K562 (cell line): ENCODE measurements at regions not wholly inside any gene's neighbourhood (a gene's known extent, or its start where the extent isn't known, plus 50 kb on each side); places are given as distances from the start of the nearest gene placed in this dataset.

ENCODE experiments used
- E4F1 ChIP-seq: fragments of 250-450 bp; sonication (Bioruptor Pico); IDR thresholded peaks from 2 replicates; pipeline ENCODE4 v1.5.0; 2021; ENCODE audit warnings: mild to moderate bottlenecking, borderline replicate concordance
- HBP1 ChIP-seq: fragments of 450-650 bp; formaldehyde crosslinking; IDR thresholded peaks from 2 replicates; pipeline ENCODE4 v1.4.0; 2022; ENCODE audit warnings: missing genetic modification characterization
- JUND ChIP-seq, 2 experiments: IDR thresholded peaks; 2 replicates in 1 of 2; 3 replicates in 1 of 2; pipeline ENCODE4 v1.6.1; 2011; ENCODE audit warnings: borderline replicate concordance in 2 of 2, low read depth in 2 of 2, low read length in 2 of 2, improper control_type of control experiment in 1 of 2, missing biosample characterization in 1 of 2, missing genetic modification characterization in 1 of 2, missing genetic modification reagents in 1 of 2
- ZNF431 ChIP-seq: sonication (generic); formaldehyde crosslinking; IDR thresholded peaks from 2 replicates; pipeline ENCODE4 v1.8.0; 2022; ENCODE audit warnings: mild to moderate bottlenecking, missing genetic modification reagents
- TF ChIP-seq, protein P1 (sequence below), 2 experiments: fragments of 450-650 bp in 1 of 2; sonication (generic) in 1 of 2; formaldehyde crosslinking in 1 of 2; IDR thresholded peaks; 2 replicates each; pipeline versions ENCODE4 v1.7.1 to v1.9.0; 2016 to 2022; ENCODE audit warnings: inconsistent platforms in 1 of 2, mild to moderate bottlenecking in 1 of 2, missing genetic modification reagents in 1 of 2
- TF ChIP-seq, protein P2 (sequence below), 2 experiments: fragments of 200-800 bp in 1 of 2; sonication (Bioruptor generic) in 1 of 2; sonication (generic) in 1 of 2; formaldehyde crosslinking in 1 of 2; IDR thresholded peaks in 1 of 2; conservative IDR thresholded peaks in 1 of 2; 2 replicates each; pipeline versions ENCODE4 v1.5.0 to v1.6.1; 2016 to 2020; ENCODE audit warnings: missing compliant biosample characterization in 1 of 2, missing genetic modification characterization in 1 of 2, missing genetic modification reagents in 1 of 2

GRCh38 chr13:103371271-103371670 lies 305.1 kb upstream of the SLC10A2 start (continued):
- TF ChIP-seq, protein P1, sequence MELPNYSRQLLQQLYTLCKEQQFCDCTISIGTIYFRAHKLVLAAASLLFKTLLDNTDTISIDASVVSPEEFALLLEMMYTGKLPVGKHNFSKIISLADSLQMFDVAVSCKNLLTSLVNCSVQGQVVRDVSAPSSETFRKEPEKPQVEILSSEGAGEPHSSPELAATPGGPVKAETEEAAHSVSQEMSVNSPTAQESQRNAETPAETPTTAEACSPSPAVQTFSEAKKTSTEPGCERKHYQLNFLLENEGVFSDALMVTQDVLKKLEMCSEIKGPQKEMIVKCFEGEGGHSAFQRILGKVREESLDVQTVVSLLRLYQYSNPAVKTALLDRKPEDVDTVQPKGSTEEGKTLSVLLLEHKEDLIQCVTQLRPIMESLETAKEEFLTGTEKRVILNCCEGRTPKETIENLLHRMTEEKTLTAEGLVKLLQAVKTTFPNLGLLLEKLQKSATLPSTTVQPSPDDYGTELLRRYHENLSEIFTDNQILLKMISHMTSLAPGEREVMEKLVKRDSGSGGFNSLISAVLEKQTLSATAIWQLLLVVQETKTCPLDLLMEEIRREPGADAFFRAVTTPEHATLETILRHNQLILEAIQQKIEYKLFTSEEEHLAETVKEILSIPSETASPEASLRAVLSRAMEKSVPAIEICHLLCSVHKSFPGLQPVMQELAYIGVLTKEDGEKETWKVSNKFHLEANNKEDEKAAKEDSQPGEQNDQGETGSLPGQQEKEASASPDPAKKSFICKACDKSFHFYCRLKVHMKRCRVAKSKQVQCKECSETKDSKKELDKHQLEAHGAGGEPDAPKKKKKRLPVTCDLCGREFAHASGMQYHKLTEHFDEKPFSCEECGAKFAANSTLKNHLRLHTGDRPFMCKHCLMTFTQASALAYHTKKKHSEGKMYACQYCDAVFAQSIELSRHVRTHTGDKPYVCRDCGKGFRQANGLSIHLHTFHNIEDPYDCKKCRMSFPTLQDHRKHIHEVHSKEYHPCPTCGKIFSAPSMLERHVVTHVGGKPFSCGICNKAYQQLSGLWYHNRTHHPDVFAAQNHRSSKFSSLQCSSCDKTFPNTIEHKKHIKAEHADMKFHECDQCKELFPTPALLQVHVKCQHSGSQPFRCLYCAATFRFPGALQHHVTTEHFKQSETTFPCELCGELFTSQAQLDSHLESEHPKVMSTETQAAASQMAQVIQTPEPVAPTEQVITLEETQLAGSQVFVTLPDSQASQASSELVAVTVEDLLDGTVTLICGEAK (IDR thresholded peaks at IDR 0.05), result no peak
- TF ChIP-seq, protein P1 (CRISPR knock-in tag; IDR thresholded peaks at IDR 0.05), result no peak
- TF ChIP-seq E4F1 (no peak), JUND (IDR thresholded peaks at IDR 0.05; ENCODE audit: borderline replicate concordance, low read depth, low read length) (no peak), JUND (tag; IDR thresholded peaks at IDR 0.05; ENCODE audit: borderline replicate concordance, low read depth, low read length) (no peak), HBP1 (CRISPR knock-in tag) (no peak), ZNF431 (no peak)
- TF ChIP-seq, protein P2, sequence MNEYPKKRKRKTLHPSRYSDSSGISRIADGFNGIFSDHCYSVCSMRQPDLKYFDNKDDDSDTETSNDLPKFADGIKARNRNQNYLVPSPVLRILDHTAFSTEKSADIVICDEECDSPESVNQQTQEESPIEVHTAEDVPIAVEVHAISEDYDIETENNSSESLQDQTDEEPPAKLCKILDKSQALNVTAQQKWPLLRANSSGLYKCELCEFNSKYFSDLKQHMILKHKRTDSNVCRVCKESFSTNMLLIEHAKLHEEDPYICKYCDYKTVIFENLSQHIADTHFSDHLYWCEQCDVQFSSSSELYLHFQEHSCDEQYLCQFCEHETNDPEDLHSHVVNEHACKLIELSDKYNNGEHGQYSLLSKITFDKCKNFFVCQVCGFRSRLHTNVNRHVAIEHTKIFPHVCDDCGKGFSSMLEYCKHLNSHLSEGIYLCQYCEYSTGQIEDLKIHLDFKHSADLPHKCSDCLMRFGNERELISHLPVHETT (CRISPR knock-in tag; conservative IDR thresholded peaks at IDR 0.05 in 1 of 2, IDR thresholded peaks at IDR 0.05 in 1 of 2), result no peak
